Lower lobe of right lung (tissue), 2 donors: ENCODE measurements at regions not wholly inside any gene's neighbourhood (a gene's known extent, or its start where the extent isn't known, plus 50 kb on each side); places are given as distances from the start of the nearest gene placed in this dataset.

ENCODE experiments used
- ATAC-seq, 2 donors: fragments of 200-7000 bp; cut with Tn5 transposase; one replicate each; pipeline ENCODE4 v1.9.1; 2020 to 2022; ENCODE audit warnings: mild to moderate bottlenecking in 2 of 2, moderate library complexity in 2 of 2
- DNase-seq: peaks from one replicate; pipeline ENCODE4 v3.0.0-alpha.2; 2020
- H3K27ac ChIP-seq: fragments of 200-600 bp; one replicate; pipeline ENCODE4 v1.8.0; 2022
- H3K27me3 ChIP-seq: fragments of 200-600 bp; one replicate; pipeline ENCODE4 v1.8.0; 2022; ENCODE audit warnings: low read depth
- H3K36me3 ChIP-seq: fragments of 200-600 bp; one replicate; pipeline ENCODE4 v1.8.0; 2022; ENCODE audit warnings: mild to moderate bottlenecking
- H3K4me1 ChIP-seq: fragments of 200-600 bp; one replicate; pipeline ENCODE4 v1.8.0; 2022
- H3K4me3 ChIP-seq: fragments of 200-600 bp; one replicate; pipeline ENCODE4 v1.8.0; 2022; ENCODE audit warnings: mild to moderate bottlenecking
- H3K9me3 ChIP-seq: fragments of 200-600 bp; one replicate; pipeline ENCODE4 v1.8.0; 2022
- intact Hi-C: fragments of 100-400 bp; cut with DNase I; formaldehyde crosslinking; loops from one replicate; pipeline ENCODE4 v1.11.0; 2022
- TF ChIP-seq, protein P1 (sequence below): fragments of 200-600 bp; IDR thresholded peaks from one replicate; pipeline ENCODE4 v1.8.0; 2022; ENCODE audit warnings: antibody characterized with exemption, mild to moderate bottlenecking
- donor health status: DM: no; HTN: yes; CAD: no; lungs with severe emphysema.

DNA sequence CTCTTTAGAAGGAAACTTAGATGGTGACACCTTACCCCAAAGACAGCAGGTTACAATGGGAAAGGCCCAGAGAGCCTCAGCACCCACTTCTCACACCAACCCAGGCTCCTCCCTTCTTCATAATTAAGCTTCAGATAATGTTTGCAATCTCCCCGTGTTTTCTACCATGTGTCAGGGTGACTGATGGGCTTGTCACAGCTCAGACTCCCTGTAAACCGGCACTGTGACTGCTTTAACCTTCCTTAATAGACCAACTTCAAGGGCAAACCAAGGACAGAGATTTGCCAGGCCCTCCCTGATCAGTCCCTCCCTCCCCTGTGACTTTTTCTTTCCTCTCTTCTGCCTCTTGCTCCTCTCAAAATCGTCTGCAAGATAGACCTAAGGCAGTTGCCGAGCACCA, 760.6 kb upstream of the EEF2KMT start:
- TF ChIP-seq, protein P1, sequence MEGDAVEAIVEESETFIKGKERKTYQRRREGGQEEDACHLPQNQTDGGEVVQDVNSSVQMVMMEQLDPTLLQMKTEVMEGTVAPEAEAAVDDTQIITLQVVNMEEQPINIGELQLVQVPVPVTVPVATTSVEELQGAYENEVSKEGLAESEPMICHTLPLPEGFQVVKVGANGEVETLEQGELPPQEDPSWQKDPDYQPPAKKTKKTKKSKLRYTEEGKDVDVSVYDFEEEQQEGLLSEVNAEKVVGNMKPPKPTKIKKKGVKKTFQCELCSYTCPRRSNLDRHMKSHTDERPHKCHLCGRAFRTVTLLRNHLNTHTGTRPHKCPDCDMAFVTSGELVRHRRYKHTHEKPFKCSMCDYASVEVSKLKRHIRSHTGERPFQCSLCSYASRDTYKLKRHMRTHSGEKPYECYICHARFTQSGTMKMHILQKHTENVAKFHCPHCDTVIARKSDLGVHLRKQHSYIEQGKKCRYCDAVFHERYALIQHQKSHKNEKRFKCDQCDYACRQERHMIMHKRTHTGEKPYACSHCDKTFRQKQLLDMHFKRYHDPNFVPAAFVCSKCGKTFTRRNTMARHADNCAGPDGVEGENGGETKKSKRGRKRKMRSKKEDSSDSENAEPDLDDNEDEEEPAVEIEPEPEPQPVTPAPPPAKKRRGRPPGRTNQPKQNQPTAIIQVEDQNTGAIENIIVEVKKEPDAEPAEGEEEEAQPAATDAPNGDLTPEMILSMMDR, result no peak
- peaks cover under 1% of the 10 kb centered on the region for H3K27me3 ChIP-seq
- H3K27ac ChIP-seq, result no peak overlapping the region
- H3K9me3 ChIP-seq, result no peaks in the 10 kb centered on the region
- no peaks in the 10 kb centered on the region for H3K4me1 ChIP-seq
- intact Hi-C loops, result no loop called here
- DNase-seq, result no peak
- ATAC-seq, result no peak
- no peaks in the 10 kb centered on the region for H3K36me3 ChIP-seq
- H3K4me3 ChIP-seq, result no peak overlapping the region

DNA sequence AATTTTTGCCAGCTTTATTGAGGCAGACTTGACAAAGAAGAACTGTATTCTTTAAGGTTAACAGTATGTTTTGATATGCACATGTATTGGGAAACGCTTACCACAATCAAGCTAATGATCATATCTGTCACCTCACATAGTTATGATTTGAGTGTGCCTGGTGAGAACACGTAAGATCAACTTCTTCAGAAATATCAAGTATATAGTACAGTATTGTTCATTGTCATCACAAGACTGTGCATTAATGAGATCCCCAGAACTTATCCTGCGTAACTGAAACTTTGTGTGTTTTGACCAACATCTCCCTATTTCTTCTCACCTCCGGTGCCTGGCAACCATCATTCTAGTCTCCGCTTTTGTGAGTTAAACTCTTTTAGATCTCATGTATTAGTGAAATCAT, 756.4 kb upstream of the EEF2KMT start:
- no peak for DNase-seq
- intact Hi-C loops, result no loop called here
- no peak overlapping the region for H3K4me3 ChIP-seq

DNA sequence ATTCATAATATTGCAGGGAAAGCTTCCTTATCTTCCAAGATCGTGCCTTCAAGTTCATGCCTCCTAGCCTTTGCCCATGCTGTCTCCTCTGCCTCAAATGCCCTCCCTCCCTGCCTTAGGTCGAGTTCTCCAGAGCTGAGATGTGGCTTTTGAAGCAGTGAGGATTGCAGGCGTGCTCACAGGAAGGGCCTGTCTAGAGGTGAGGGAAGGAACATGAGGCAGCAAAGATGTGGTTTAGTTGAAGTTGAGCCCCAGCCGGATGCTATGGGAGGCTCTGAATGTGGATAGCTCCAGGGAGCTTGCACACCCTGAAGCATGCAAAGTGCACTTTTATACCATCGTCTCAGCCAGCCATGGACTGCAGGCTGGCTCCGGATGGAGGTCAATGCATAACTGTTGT, 754.6 kb upstream of the EEF2KMT start:
- ATAC-seq (no peak), DNase-seq (no peak)
- no peaks in the 10 kb centered on the region for H3K4me1 ChIP-seq
- H3K4me3 ChIP-seq, result no peak overlapping the region
- H3K36me3 ChIP-seq, result no peaks in the 10 kb centered on the region
- intact Hi-C loops, result no loop called here
- no peaks in the 10 kb centered on the region for H3K27me3 ChIP-seq
- TF ChIP-seq, protein P1, result no peak
- no peaks in the 10 kb centered on the region for H3K9me3 ChIP-seq
- no peak overlapping the region for H3K27ac ChIP-seq

More for the DNA sequence above, 756.4 kb upstream of the EEF2KMT start:
- no peak for ATAC-seq
- no peaks in the 10 kb centered on the region for H3K4me1 ChIP-seq
- no peaks in the 10 kb centered on the region for H3K9me3 ChIP-seq
- TF ChIP-seq, protein P1, result no peak
- H3K27ac ChIP-seq, result no peak overlapping the region
- no peaks in the 10 kb centered on the region for H3K36me3 ChIP-seq
- H3K27me3 ChIP-seq, result no peaks in the 10 kb centered on the region

DNA sequence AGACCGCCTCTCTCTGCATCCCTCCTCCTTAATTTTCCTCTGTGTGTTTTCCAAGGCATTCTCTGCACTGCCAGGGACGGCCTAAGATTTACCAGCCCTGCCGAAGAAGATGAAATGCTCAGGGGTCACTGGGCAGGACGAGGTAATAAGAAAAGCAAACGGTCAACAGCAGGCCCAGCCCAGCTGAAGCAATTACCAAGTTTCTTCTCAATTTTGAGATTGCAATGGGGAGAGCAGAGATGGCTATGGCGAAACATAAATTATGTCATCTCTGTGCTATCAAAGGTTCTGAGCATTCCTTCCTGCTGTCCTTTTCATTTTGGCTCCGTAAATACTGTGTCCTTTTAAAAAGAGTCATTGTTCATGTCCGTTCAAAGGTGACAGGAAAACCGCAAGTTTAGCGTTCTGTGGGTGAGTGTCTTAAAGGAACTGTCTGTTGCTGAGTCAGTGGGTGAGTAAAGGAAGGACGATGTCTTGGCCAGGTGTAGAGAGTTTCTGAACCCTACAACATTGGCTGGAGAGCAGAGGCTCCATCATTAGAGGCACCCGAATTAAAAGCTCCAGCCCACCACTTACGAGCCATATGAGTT, 753.9 kb upstream of the EEF2KMT start:
- DNase-seq (no peak), ATAC-seq (no peak)
- TF ChIP-seq, protein P1, result no peak
- Histone ChIP-seq H3K9me3 (no peaks in the 10 kb centered on the region), H3K27ac (no peak overlapping the region), H3K4me1 (no peaks in the 10 kb centered on the region), H3K27me3 (no peaks in the 10 kb centered on the region), H3K4me3 (no peak overlapping the region), H3K36me3 (no peaks in the 10 kb centered on the region)
- intact Hi-C loops, result no loop called here

DNA sequence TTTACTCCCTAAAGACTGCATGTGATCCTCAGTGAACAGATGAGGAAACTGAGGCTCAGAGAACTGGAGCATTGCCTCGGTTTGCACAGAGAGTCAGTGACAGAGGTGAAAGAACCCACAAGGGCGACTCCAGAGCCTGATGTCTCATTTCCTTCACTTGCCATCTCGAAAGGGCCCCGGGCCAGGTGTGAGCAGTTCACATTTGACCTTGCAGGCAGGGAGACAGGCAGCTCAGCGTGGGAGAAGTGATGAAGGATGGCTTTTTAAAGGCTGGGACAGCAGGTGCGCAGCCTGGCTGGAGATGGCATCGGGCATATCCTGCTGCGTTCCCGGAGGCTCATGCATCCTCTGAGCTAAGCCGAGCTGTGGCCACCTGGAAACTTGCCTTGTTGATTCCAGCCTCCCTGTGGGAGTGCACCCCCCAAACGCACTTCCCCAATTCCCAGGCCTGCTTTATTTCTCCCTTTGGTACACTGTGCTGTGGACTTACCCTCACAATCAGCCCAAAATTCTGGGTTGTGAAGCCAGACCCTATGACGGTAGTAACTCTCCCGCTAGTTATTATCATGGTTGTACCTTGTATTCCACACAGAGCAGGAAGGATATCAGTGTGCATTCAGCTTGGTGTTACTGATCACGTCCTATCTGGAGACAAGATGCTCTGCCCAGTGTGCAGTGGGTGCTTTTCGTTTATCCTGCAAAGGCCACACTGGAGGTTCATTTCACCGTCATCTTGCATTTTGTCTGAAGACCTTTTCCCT, 753.2 kb upstream of the EEF2KMT start:
- intact Hi-C loops, result no loop called here
- no peaks in the 10 kb centered on the region for H3K9me3 ChIP-seq
- no peaks in the 10 kb centered on the region for H3K27me3 ChIP-seq
- no peaks in the 10 kb centered on the region for H3K4me1 ChIP-seq
- H3K4me3 ChIP-seq, result no peak overlapping the region
- H3K27ac ChIP-seq, result no peak overlapping the region
- DNase-seq (no peak), ATAC-seq (no peak)
- H3K36me3 ChIP-seq, result no peaks in the 10 kb centered on the region
- TF ChIP-seq, protein P1, result no peak
